Osteoblast (primary cell): ENCODE measurements at regions not wholly inside any gene's neighbourhood (a gene's known extent, or its start where the extent isn't known, plus 50 kb on each side); places are given as distances from the start of the nearest gene placed in this dataset.

ENCODE experiments used
- DNase-seq: peaks from one replicate; pipeline ENCODE4 v3.0.0; 2011; ENCODE audit warnings: low spot score, mixed read lengths; ENCODE audit not compliant: insufficient read length; ENCODE audit errors: missing footprints
- H2AFZ ChIP-seq: 2 replicates; pipeline ENCODE4 v1.6.0; 2011; ENCODE audit warnings: mild to moderate bottlenecking, low read length
- H3K27ac ChIP-seq: 2 replicates; pipeline ENCODE4 v1.5.1; 2011; ENCODE audit warnings: mild to moderate bottlenecking, low read depth, low read length, moderate library complexity
- H3K27me3 ChIP-seq: 2 replicates; pipeline ENCODE4 v1.6.0; 2012; ENCODE audit warnings: mild to moderate bottlenecking, control low read depth, inconsistent platforms, low read length, moderate library complexity; ENCODE audit not compliant: insufficient read depth
- H3K36me3 ChIP-seq: 2 replicates; pipeline ENCODE4 v1.5.1; 2011; ENCODE audit warnings: mild to moderate bottlenecking, low read length, control low read depth, moderate library complexity; ENCODE audit not compliant: insufficient read depth
- H3K4me1 ChIP-seq: 2 replicates; pipeline ENCODE4 v1.5.1; 2011; ENCODE audit warnings: mild to moderate bottlenecking, low read length, control low read depth, moderate library complexity; ENCODE audit not compliant: insufficient read depth
- H3K4me2 ChIP-seq: 2 replicates; pipeline ENCODE4 v1.6.0; 2011; ENCODE audit warnings: mild to moderate bottlenecking, low read length; ENCODE audit not compliant: insufficient read depth
- H3K4me3 ChIP-seq: fragments of 200-600 bp; sonication (generic); 3 replicates; pipeline ENCODE4 v1.5.1; 2012; ENCODE audit warnings: mild to moderate bottlenecking, low read length, inconsistent platforms; ENCODE audit not compliant: insufficient read depth
- H3K79me2 ChIP-seq: 2 replicates; pipeline ENCODE4 v1.6.0; 2012; ENCODE audit warnings: mild to moderate bottlenecking, low read length, control low read depth, inconsistent platforms; ENCODE audit not compliant: insufficient read depth
- H3K9me3 ChIP-seq: 2 replicates; pipeline ENCODE4 v1.5.1; 2011; ENCODE audit warnings: low read depth, low read length, control low read depth
- H4K20me1 ChIP-seq: 2 replicates; pipeline ENCODE4 v1.6.0; 2012; ENCODE audit warnings: mild to moderate bottlenecking, low read length, control low read depth; ENCODE audit not compliant: insufficient read depth
- TF ChIP-seq, protein P1 (sequence below): IDR thresholded peaks from 2 replicates; pipeline ENCODE4 v1.5.1; 2011; ENCODE audit warnings: mild to moderate bottlenecking, low read depth, low read length, moderate library complexity; ENCODE audit errors: extremely low read depth

DNA sequence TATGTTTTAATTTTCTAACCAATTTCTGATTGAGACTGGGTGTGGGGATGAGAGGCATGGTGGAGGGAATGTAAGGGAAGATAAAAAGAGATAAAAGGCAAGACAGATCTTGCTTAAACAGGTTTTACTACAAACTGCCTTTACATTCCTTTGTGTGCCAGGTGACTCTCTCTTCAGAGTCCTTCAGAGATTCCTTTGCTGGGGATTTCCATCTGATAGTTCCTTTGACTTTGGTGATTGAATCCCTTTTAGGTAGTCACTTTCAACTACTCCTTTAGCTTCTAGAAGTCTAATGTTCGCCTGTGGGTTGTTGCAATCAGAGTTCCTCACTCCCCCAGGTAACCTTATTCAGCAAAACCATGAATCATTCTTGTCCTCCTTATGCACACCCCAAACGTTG lies 283.3 kb upstream of the MANEA start:
- H3K27me3 ChIP-seq, result no peaks in the 10 kb centered on the region
- H3K27ac ChIP-seq, result no peak overlapping the region
- H3K36me3 ChIP-seq, result no peaks in the 10 kb centered on the region
- H4K20me1 ChIP-seq, result no peaks in the 10 kb centered on the region
- no peaks in the 10 kb centered on the region for H3K79me2 ChIP-seq
- H2AFZ ChIP-seq, result no peak overlapping the region
- H3K9me3 ChIP-seq, result peaks cover 4% of the 10 kb centered on the region
- TF ChIP-seq, protein P1, sequence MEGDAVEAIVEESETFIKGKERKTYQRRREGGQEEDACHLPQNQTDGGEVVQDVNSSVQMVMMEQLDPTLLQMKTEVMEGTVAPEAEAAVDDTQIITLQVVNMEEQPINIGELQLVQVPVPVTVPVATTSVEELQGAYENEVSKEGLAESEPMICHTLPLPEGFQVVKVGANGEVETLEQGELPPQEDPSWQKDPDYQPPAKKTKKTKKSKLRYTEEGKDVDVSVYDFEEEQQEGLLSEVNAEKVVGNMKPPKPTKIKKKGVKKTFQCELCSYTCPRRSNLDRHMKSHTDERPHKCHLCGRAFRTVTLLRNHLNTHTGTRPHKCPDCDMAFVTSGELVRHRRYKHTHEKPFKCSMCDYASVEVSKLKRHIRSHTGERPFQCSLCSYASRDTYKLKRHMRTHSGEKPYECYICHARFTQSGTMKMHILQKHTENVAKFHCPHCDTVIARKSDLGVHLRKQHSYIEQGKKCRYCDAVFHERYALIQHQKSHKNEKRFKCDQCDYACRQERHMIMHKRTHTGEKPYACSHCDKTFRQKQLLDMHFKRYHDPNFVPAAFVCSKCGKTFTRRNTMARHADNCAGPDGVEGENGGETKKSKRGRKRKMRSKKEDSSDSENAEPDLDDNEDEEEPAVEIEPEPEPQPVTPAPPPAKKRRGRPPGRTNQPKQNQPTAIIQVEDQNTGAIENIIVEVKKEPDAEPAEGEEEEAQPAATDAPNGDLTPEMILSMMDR, result no peak
- H3K4me2 ChIP-seq, result no peak overlapping the region
- H3K4me3 ChIP-seq, result no peak overlapping the region
- no peak for DNase-seq
- H3K4me1 ChIP-seq, result no peaks in the 10 kb centered on the region

- Histone ChIP-seq H3K79me2 (no peaks in the 10 kb centered on the region), H3K27me3 (no peaks in the 10 kb centered on the region), H3K9me3 (no peaks in the 10 kb centered on the region), H3K4me3 (no peak overlapping the region), H4K20me1 (no peaks in the 10 kb centered on the region), H3K27ac (no peak overlapping the region), H2AFZ (no peak overlapping the region), H3K4me1 (no peaks in the 10 kb centered on the region), H3K36me3 (no peaks in the 10 kb centered on the region), H3K4me2 (no peak overlapping the region)
- DNase-seq, result no peak
- TF ChIP-seq, protein P1, result no peak
Measured at GRCh38 chr6:95309545-95309944, 267.8 kb upstream of the MANEA start.

DNA sequence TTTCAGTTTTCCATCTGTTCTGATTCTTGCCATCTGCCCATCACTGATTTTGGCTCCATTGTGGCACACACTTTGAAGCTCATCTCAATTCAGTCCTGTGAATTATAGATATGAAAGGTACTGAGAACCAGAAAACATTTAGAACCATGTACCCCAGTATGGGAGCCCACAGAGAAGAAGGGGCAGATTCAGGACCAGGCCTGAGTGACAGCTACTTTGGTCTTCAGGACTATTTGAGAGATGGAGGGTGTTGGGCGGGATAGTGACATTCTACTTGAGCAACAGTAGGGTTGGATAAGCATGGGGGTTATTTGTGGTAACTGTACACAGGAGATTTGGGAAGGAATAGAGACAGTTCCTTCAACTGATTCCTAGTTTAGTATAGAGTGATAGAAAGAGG lies 259.2 kb upstream of the MANEA start:
- Histone ChIP-seq H3K4me2 (no peak overlapping the region), H3K36me3 (no peaks in the 10 kb centered on the region), H3K9me3 (no peaks in the 10 kb centered on the region), H3K79me2 (no peaks in the 10 kb centered on the region), H3K4me3 (no peak overlapping the region), H3K27me3 (no peaks in the 10 kb centered on the region), H3K27ac (no peak overlapping the region), H2AFZ (no peak overlapping the region), H3K4me1 (no peaks in the 10 kb centered on the region), H4K20me1 (no peaks in the 10 kb centered on the region)
- TF ChIP-seq, protein P1, result no peak
- DNase-seq, result no peak

- TF ChIP-seq, protein P1, result no peak
- no peaks in the 10 kb centered on the region for H4K20me1 ChIP-seq
- H3K4me2 ChIP-seq, result no peak overlapping the region
- no peak overlapping the region for H3K27ac ChIP-seq
- H3K4me1 ChIP-seq, result no peaks in the 10 kb centered on the region
- no peaks in the 10 kb centered on the region for H3K79me2 ChIP-seq
- no peak overlapping the region for H2AFZ ChIP-seq
- DNase-seq, result no peak
- no peak overlapping the region for H3K4me3 ChIP-seq
- H3K36me3 ChIP-seq, result no peaks in the 10 kb centered on the region
- no peaks in the 10 kb centered on the region for H3K9me3 ChIP-seq
- H3K27me3 ChIP-seq, result no peaks in the 10 kb centered on the region
Measured at GRCh38 chr6:95321126-95321525, 256.2 kb upstream of the MANEA start.
